ENCODE measurements at regions not wholly inside any gene's neighbourhood (a gene's known extent, or its start where the extent isn't known, plus 50 kb on each side); places are given as distances from the start of the nearest gene placed in this dataset.

DNA sequence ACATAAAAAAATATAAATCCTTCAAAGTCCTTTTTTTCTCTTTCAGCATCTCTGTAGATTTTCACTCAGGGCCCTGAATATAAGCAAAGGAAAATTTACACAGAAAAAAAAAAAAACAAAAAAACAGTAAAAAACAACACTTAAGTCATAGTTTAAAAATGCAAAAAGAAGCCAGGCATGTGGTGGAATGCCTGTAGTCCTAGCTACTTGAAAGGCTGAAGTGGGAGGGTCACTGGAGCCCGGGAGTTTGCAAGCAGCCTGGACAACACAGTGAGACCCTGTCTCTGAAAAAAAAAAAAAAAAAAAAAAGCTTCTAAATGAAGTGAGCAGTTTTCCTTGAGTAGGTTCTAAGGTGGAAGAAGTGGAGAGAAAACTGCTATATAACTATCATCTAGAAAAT, 55.0 kb upstream of the BNC2 start:
- DNase-seq (ENCODE audit: low read depth): no peak
- TF ChIP-seq CTCF (IDR thresholded peaks at IDR 0.05; ENCODE audit: low read depth, low read length, missing control alignments): no peak
- H3K4me3 ChIP-seq (ENCODE audit: low read depth, low read length): no peak overlapping the region

- TF ChIP-seq CTCF (IDR thresholded peaks at IDR 0.05; ENCODE audit: low read depth, low read length, missing control alignments): no peak
- no peak overlapping the region for H3K4me3 ChIP-seq (ENCODE audit: low read depth, low read length)
- DNase-seq (ENCODE audit: low read depth): no peak
These were observed 53.9 kb upstream of the BNC2 start for GRCh38 chr9:16924311-16924915.

DNA sequence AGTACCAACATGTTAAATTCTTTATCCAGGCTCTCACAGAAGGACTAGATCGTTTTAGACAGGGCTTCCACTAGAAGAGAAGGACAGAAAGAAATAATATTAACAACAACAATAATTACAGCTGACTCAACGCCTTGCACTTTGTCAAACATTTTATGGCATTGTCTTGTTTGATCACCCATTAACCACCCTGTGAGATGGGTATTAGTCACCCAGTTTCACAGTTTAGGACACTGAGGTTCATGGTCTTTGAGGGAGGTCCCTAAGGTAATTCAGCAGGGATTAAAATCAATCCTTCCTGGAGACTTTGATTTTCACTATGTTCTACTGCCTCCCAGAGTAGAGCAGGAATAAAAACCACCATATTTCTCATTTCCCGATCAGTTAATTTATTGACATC, 51.4 kb upstream of the BNC2 start:
- no peak for DNase-seq (ENCODE audit: low read depth)
- no peak overlapping the region for H3K4me3 ChIP-seq (ENCODE audit: low read depth, low read length)
- no peak for TF ChIP-seq CTCF (IDR thresholded peaks at IDR 0.05; ENCODE audit: low read depth, low read length, missing control alignments)
